HG03108 (cell line): ENCODE measurements at regions not wholly inside any gene's neighbourhood (a gene's known extent, or its start where the extent isn't known, plus 50 kb on each side); places are given as distances from the start of the nearest gene placed in this dataset.
"Not testable (repeated sequence)": the region's sequence is repeated elsewhere in the genome, so short reads cannot be mapped to it uniquely, and the experiment has no call there.

ENCODE experiments used
- ATAC-seq: cut with Tn5 transposase; IDR thresholded peaks from one replicate; pipeline ENCODE4 v1.9.1; 2021; ENCODE audit warnings: moderate library complexity; ENCODE audit not compliant: unreplicated experiment

- ATAC-seq = no peak
Measured at GRCh38 chr16:59688006-59688405, 953.9 kb upstream of the GOT2 start.

GRCh38 chr16:59686405-59686804 is 952.3 kb upstream of the GOT2 start:
- ATAC-seq = no peak

DNA sequence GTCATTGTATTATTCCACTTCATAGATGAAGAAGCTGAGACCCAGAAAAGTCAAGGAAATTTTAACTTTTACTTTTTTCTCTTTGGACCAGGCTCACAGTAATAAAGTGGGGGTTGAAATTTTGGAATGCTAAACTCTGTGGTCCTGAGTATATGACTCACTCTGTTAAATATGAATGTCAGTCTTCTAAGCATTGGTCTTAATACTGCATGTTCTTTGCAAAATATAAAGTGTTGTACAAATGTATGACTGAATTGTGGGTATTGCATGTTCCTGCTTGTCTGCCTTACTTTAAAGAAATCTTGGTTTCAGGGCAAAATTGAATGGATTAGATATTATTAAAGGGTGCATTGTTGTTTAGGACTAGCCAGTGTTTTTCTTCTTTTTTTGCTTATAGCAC is 950.8 kb upstream of the GOT2 start:
- ATAC-seq = no peak

DNA sequence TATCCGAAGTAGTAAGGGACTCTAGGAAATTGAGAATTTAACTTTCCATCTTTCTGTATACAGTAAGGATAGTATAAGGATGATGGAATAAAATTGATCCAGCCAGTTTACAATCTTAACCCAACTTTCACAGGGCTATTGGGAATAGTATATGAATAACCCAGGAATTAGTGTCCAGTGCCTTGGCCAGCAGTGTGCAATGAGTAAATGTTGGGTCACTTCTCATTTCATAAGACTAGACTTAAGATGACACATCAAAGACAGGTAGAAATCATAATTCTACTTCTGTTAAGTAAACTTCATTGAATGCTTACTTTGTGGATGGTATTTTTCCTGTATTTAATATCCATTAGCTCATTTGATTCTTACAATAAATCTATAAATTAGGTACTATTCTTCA is 949.6 kb upstream of the GOT2 start:
- no peak for ATAC-seq

GRCh38 chr16:59665618-59666220 is 931.6 kb upstream of the GOT2 start:
- ATAC-seq = no peak

DNA sequence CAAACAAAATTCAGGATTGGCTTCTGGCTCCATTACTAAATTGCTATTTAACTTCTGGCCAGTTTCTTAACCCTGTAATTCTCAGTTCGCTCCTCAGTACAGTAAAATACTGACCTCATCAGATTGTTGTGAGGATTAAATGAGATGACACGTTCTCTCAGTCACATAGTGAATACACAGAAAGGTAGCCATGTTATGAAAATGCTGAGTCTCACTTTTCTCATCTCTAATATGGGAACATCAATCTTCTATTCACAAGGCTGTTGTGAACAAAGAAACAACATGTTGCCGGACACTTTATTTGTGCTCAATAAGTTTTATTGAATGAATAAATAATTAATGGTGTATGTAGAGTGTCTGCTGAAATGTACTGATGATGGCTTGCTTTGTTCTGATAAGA is 924.5 kb upstream of the GOT2 start:
- ATAC-seq = no peak

GRCh38 chr16:59655031-59655430 is 920.9 kb upstream of the GOT2 start:
- no peak for ATAC-seq

DNA sequence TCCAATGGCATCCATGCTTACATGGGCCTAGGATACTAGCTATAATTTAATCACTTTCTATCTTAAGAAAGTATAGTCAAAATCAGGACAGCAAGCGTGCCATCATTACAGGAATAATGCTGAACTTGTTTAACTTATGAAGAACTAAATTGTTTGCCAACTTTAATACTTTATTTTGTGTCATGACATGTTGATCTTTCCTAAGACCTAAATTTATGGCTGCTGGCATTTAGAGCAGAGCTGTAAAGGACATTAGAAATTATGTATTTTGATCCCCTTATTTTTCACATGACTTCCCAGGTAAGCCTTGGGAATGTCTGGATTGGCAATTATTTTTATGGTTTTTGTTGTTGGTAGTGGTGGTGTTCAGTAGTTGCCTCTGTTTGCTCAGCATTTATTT is 920.3 kb upstream of the GOT2 start:
- ATAC-seq = no peak

DNA sequence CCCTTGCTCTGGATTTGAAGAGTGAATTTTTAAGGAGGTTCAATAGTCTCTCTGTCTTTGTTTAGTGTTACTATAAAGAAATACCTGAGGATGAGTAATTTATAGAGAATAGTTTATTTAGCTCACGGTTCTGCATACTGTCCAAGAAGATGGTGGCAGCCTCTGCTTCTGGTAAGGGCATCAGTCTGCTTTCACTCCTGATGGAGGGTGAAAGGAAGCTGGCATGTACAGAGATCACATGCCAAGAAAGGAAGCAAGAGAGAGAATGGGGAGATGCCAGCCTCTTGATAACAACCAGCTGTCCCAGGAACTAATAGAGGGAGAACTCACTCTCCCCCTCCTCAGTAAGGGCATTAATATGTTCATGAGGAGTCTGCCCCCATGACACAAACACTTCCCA is 917.5 kb upstream of the GOT2 start:
- ATAC-seq = no peak

GRCh38 chr16:59645194-59645593 is 911.1 kb upstream of the GOT2 start:
- no peak for ATAC-seq

- no peak for ATAC-seq
Measured at GRCh38 chr16:59635674-59636073, 901.6 kb upstream of the GOT2 start.

- ATAC-seq = no peak
Measured at GRCh38 chr16:59634951-59635350, 900.8 kb upstream of the GOT2 start.

GRCh38 chr16:59634004-59634579 is 900.0 kb upstream of the GOT2 start:
- no peak for ATAC-seq

DNA sequence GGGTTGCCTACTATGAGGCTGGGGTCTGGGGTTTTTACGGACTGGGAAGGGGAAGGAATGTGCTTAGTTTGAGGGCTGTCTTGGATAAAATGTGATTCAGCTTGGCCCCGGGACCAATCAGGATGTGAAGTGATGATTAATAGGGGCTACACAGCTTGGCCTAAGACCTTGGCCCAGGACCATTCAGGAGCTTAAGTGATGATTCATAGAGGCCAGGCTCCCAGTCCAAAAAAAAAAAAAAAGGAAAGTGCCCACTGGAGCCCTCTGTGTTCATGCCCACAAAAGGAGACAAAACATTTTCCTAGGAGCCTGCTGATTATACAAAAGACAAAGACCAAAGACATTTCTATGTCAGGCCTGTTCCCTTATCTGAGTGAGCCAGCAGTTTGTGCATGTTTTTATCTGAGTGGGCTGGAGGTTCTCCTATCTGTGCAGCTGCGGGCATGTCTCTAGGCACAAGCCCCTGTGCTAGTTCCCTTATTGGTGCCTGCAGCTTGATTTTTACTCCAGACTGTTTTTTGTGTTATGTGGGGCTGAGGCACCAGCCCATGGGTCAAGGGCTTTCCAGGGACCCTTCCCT is 898.2 kb upstream of the GOT2 start:
- no peak for ATAC-seq

DNA sequence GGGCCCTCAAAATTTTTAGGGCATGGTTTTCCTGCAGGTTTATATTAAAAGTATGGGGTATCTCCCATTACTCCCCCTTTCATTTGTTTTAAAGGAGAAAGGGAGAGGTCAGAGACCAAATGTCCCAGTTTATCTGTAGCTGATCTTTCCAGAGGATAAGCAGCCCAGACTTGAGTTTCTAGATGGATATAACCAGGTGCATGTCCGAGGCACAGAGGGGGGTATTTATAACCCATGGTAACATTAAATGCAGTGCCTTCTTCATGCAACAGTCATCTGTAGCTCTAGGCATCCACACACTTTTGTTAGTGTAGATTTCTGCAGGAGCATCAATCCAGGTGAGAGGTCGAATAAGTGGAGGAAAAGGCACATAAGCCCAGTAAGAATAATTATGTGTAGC is 890.3 kb upstream of the GOT2 start:
- ATAC-seq = not testable (repeated sequence)

GRCh38 chr16:59614466-59615240 is 880.5 kb upstream of the GOT2 start:
- ATAC-seq = no peak

GRCh38 chr16:59612910-59613620 is 878.9 kb upstream of the GOT2 start:
- not testable (repeated sequence) for ATAC-seq

DNA sequence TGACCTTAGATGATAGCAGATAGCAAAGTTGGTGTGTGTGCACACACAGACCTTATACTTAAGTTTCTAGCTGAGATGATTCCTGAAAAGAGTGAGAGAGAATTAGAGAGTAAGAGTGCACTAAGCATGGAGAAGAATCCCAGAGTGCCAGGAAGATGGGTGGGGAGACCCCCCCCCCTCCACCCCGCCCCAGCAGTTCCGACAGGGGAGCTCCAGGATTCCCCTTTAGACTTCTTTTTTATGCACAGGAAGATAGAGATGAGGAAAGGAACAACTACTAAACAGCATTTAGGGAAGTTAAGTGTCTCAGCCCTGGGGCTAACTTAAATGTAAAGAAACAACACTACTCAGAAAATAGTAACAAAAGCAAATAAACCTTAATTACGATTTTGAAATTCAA is 878.0 kb upstream of the GOT2 start:
- ATAC-seq = no peak

- no peak for ATAC-seq
Measured at GRCh38 chr16:59611556-59611955, 877.4 kb upstream of the GOT2 start.

DNA sequence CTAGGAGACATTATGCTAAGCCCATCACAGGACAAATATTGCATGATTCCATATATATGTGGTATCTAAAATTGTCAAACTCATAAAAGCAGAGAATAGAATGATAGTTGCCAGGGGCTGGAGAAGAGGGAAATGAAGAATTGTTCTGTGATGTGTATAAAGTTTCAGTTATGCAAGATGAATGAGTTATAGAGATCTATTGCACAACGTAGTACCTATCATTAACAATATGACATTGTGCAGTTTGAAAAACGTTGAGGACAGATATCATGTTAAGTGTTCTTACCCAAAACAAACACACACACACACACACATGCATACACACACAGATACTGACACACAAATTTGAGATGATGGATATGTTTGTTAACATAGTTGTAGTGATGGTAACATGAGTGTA is 871.6 kb upstream of the GOT2 start:
- ATAC-seq = no peak

DNA sequence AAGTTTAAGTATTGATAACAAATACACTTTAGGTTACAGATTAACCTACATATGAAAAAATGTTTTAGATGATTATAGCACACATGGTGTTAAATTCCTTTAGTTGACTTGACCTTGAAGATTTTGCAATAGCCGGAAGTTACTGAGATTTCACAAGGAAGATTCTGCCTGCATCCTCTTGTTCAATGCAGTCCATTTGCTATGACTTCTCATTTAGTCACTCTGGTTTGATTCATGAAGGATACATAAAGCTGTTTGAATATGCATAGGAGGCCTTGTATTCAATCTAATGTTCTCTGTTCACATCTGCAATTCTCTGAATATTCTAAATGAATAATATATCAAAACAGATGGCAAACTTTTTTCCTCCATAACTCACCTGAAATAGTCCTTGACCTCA is 870.2 kb upstream of the GOT2 start:
- no peak for ATAC-seq
